NCI-H1105 treated with DMSO at 0.1 percent for 48 hours (cell line): ENCODE measurements at regions not wholly inside any gene's neighbourhood (a gene's known extent, or its start where the extent isn't known, plus 50 kb on each side); places are given as distances from the start of the nearest gene placed in this dataset.

ENCODE experiments used
- DNase-seq: peaks from one replicate; lab custom pipeline; 2025; lab: John Stamatoyannopoulos, UW

GRCh38 chr7:84393786-84394185 lies 199.2 kb upstream of the SEMA3A start:
- DNase-seq, result no peak

GRCh38 chr7:84390845-84391244 lies 196.3 kb upstream of the SEMA3A start:
- DNase-seq, result no peak

- peak; percentile 51 for DNase-seq
These were observed 194.7 kb upstream of the SEMA3A start for GRCh38 chr7:84389242-84389641.

GRCh38 chr7:84387595-84387994 lies 193.0 kb upstream of the SEMA3A start:
- no peak for DNase-seq

GRCh38 chr7:84384417-84384816 lies 189.8 kb upstream of the SEMA3A start:
- no peak for DNase-seq

- DNase-seq, result no peak
These were observed 184.9 kb upstream of the SEMA3A start for GRCh38 chr7:84379446-84379845.

- no peak for DNase-seq
These were observed 178.1 kb upstream of the SEMA3A start for GRCh38 chr7:84372712-84373111.

GRCh38 chr7:84372155-84372621 lies 177.6 kb upstream of the SEMA3A start:
- no peak for DNase-seq

- DNase-seq, result no peak
These were observed 175.5 kb upstream of the SEMA3A start for GRCh38 chr7:84370114-84370513.

- no peak for DNase-seq
These were observed 173.5 kb upstream of the SEMA3A start for GRCh38 chr7:84368122-84368521.

- DNase-seq, result no peak
These were observed 170.1 kb upstream of the SEMA3A start for GRCh38 chr7:84364708-84365107.

- DNase-seq, result no peak
These were observed 169.2 kb upstream of the SEMA3A start for GRCh38 chr7:84363741-84364140.

GRCh38 chr7:84362828-84363227 lies 168.2 kb upstream of the SEMA3A start:
- DNase-seq, result no peak

GRCh38 chr7:84362360-84362759 lies 167.8 kb upstream of the SEMA3A start:
- no peak for DNase-seq

GRCh38 chr7:84354866-84355265 lies 160.3 kb upstream of the SEMA3A start:
- no peak for DNase-seq

GRCh38 chr7:84354030-84354429 lies 159.4 kb upstream of the SEMA3A start:
- DNase-seq, result no peak

- no peak for DNase-seq
These were observed 144.7 kb upstream of the SEMA3A start for GRCh38 chr7:84339306-84339705.

- no peak for DNase-seq
These were observed 142.8 kb upstream of the SEMA3A start for GRCh38 chr7:84337429-84337828.

GRCh38 chr7:84336766-84337165 lies 142.2 kb upstream of the SEMA3A start:
- DNase-seq, result no peak

GRCh38 chr7:84336303-84336702 lies 141.7 kb upstream of the SEMA3A start:
- DNase-seq, result no peak

- DNase-seq, result no peak
These were observed 137.0 kb upstream of the SEMA3A start for GRCh38 chr7:84331616-84332015.

GRCh38 chr7:84328571-84328970 lies 134.0 kb upstream of the SEMA3A start:
- no peak for DNase-seq

- no peak for DNase-seq
These were observed 129.6 kb upstream of the SEMA3A start for GRCh38 chr7:84324136-84324630.

GRCh38 chr7:84317536-84317935 lies 122.9 kb upstream of the SEMA3A start:
- no peak for DNase-seq

- DNase-seq, result no peak
These were observed 119.7 kb upstream of the SEMA3A start for GRCh38 chr7:84314263-84314662.
